HG02981 (cell line): ENCODE measurements at regions not wholly inside any gene's neighbourhood (a gene's known extent, or its start where the extent isn't known, plus 50 kb on each side); places are given as distances from the start of the nearest gene placed in this dataset.

ENCODE experiments used
- ATAC-seq: cut with Tn5 transposase; IDR thresholded peaks from one replicate; pipeline ENCODE4 v1.9.1; 2021; ENCODE audit warnings: mild to moderate bottlenecking, moderate library complexity; ENCODE audit not compliant: unreplicated experiment

GRCh38 chr1:37237948-37238347 lies 203.6 kb upstream of the GRIK3 start:
- no peak for ATAC-seq

GRCh38 chr1:37238364-37239224 lies 204.3 kb upstream of the GRIK3 start:
- ATAC-seq, result no peak

GRCh38 chr1:37239225-37239740 lies 205.0 kb upstream of the GRIK3 start:
- no peak for ATAC-seq

- no peak for ATAC-seq
Observed at GRCh38 chr1:37240897-37241296, 206.6 kb upstream of the GRIK3 start.

- ATAC-seq, result no peak
Observed at GRCh38 chr1:37242501-37242900, 208.2 kb upstream of the GRIK3 start.

- no peak for ATAC-seq
Observed at GRCh38 chr1:37243368-37244082, 209.2 kb upstream of the GRIK3 start.

- ATAC-seq, result no peak
Observed at GRCh38 chr1:37244083-37244480, 209.8 kb upstream of the GRIK3 start.

- no peak for ATAC-seq
Observed at GRCh38 chr1:37244815-37245214, 210.5 kb upstream of the GRIK3 start.

- no peak for ATAC-seq
Observed at GRCh38 chr1:37246631-37247030, 212.3 kb upstream of the GRIK3 start.

- ATAC-seq, result no peak
Observed at GRCh38 chr1:37250371-37250770, 216.1 kb upstream of the GRIK3 start.

GRCh38 chr1:37255136-37255795 lies 219.1 kb upstream of the ZC3H12A start:
- ATAC-seq, result no peak

- ATAC-seq, result no peak
Observed at GRCh38 chr1:37255868-37256267, 218.5 kb upstream of the ZC3H12A start.

- ATAC-seq, result no peak
Observed at GRCh38 chr1:37257646-37258045, 216.7 kb upstream of the ZC3H12A start.

GRCh38 chr1:37258068-37258467 lies 216.3 kb upstream of the ZC3H12A start:
- no peak for ATAC-seq

- ATAC-seq, result no peak
Observed at GRCh38 chr1:37259019-37259418, 215.4 kb upstream of the ZC3H12A start.

GRCh38 chr1:37261129-37261528 lies 213.3 kb upstream of the ZC3H12A start:
- ATAC-seq, result no peak

- ATAC-seq, result no peak
Observed at GRCh38 chr1:37262439-37263170, 211.8 kb upstream of the ZC3H12A start.

GRCh38 chr1:37265156-37265555 lies 209.2 kb upstream of the ZC3H12A start:
- no peak for ATAC-seq

GRCh38 chr1:37265786-37266667 lies 208.4 kb upstream of the ZC3H12A start:
- no peak for ATAC-seq
